ENCODE measurements at regions not wholly inside any gene's neighbourhood (a gene's known extent, or its start where the extent isn't known, plus 50 kb on each side); places are given as distances from the start of the nearest gene placed in this dataset.

GRCh38 chr4:143054971-143055370 lies 129.7 kb upstream of the USP38 start:
- TF ChIP-seq CTCF (IDR thresholded peaks at IDR 0.05) (no peak), ZFX (IDR thresholded peaks at IDR 0.05; ENCODE audit: borderline replicate concordance) (no peak)

All from 22Rv1 (cell line).